ENCODE measurements at regions not wholly inside any gene's neighbourhood (a gene's known extent, or its start where the extent isn't known, plus 50 kb on each side); places are given as distances from the start of the nearest gene placed in this dataset.
"Not testable (repeated sequence)": the region's sequence is repeated elsewhere in the genome, so short reads cannot be mapped to it uniquely, and the experiment has no call there.

DNA sequence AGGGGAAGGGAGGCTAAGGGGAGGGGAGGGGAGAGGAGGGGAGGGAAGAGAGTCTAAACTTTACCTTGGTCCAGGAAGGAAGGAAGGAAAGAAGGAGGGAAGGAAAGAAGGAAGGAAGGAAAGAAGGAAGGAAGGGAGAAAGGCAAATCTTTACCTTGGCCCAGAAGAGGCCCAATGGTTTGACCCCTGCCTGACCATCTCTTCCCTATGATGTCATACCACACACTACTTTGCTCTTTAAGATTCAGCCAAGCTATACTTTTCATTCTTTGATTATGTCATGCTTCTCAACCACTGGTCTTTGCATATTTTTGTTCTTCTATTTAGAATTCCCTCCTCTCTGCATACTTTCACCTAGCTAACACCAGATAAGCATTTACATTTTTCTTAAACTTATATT, 1077.5 kb downstream of the PCDH9 start:
- DNase-seq: no peak

DNA sequence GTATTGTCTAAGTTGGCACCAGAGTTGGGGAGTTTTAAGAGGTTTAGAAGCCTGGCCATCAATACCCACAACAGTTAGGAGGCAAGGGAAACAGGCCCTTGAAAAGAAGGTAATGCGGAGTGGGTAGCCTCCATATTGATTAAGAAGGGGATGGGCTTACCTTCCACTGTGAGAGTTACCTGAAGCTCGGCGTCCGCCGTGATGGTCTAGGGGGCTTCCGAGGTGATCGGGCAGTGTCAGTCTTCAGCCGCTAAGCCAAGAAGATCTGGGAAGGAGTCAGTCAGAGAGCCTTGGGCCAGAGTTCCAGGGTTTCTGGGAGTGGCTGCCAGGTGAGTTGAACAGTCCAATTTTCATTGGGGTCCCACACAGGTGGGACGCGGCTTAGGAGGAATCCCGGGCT, 1085.8 kb downstream of the PCDH9 start:
- not testable (repeated sequence) for DNase-seq

DNA sequence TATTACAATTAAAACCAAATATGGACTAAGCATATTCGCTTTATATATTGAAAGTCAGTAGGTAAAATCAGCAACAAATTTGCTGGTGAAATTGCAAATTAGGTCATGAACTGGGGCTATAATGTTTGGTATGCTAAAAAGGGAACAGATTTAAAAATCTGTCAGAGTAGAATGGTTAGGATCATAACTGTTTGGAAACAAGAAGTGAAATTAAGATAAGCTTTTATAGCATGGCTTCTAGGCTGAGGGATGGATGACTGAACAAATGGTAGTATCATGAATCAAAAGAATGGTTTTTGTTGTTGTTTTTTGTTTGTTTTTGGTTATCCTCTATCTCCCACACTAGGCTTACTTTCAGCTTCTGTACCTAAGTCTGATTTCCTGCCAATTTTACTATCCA, 1090.4 kb downstream of the PCDH9 start:
- no peak for DNase-seq

GRCh38 chr13:66139250-66139649, 1090.9 kb downstream of the PCDH9 start:
- DNase-seq: no peak

GRCh38 chr13:66138172-66138811, 1091.8 kb downstream of the PCDH9 start:
- DNase-seq: peak; percentile 48

- no peak for DNase-seq
Observed at GRCh38 chr13:66137384-66137783, 1092.8 kb downstream of the PCDH9 start.

- DNase-seq: no peak
Observed at GRCh38 chr13:66128692-66129269, 1101.4 kb downstream of the PCDH9 start.

- DNase-seq: no peak
Observed at GRCh38 chr13:66128201-66128600, 1101.9 kb downstream of the PCDH9 start.

- DNase-seq: no peak
Observed at GRCh38 chr13:66117563-66117962, 1112.6 kb downstream of the PCDH9 start.

- DNase-seq: no peak
Observed at GRCh38 chr13:66113882-66114526, 1116.1 kb downstream of the PCDH9 start.

- DNase-seq: no peak
Observed at GRCh38 chr13:66111628-66112027, 1118.5 kb downstream of the PCDH9 start.

DNA sequence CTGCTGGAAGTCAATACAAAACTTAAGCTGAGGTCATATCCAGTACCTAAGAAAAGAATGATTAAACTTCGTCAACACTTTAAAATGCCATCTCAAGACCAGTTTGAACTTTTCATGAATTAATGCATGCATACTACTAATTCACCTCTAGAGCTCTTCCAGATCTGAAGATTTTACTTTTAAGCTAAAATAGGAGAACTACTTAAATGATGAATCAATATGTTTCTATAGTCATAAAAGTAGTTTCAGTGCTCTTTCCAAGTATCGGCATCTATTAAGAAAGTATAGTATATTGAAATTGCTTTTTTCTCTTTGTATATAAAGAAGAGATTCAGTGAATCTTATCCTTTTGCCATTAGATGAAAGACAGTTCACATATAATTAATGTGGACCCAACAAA, 1123.9 kb downstream of the PCDH9 start:
- DNase-seq: no peak

DNA sequence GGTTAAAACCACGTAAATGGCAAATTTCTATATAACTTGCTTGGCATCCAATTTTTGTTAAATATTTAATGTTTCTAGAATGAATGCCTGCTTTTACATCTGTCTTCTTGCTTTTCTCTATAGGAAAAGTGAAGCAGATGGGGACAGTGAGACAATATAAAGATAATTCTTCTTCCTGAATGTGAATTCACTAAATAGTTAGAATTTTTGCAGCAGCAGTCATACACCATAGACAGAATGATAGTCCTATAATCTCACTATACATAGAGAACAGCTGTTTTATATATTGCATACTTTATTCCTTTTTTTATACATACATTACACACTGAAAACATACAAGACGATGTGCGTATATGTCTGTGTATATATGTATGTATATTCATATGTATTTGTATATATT, 1127.3 kb downstream of the PCDH9 start:
- DNase-seq: no peak

GRCh38 chr13:66099825-66100224, 1130.3 kb downstream of the PCDH9 start:
- no peak for DNase-seq

- DNase-seq: no peak
Observed at GRCh38 chr13:66098931-66099628, 1131.1 kb downstream of the PCDH9 start.

- DNase-seq: no peak
Observed at GRCh38 chr13:66089711-66090110, 1140.4 kb downstream of the PCDH9 start.

DNA sequence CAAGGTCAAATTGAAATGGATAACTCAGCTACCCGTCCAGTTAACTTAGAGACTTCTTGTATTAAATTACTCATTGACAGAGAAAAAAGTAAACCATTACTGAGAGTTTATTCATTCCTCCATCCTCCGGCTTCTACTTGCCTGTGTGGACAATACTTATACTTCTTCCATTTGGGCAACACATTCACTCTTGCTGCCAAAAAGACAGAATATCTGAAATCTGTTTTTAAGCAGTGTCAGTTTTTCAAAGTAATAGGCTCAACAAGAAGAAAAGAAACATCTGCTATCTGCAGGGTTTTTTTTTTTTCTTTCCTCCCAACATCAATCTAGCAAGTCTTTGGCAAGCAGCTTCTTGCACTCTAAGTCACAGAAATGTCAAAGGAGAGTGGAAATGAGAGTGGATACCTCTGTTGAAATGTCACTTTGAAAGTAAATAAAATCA, 1142.8 kb downstream of the PCDH9 start:
- no peak for DNase-seq

DNA sequence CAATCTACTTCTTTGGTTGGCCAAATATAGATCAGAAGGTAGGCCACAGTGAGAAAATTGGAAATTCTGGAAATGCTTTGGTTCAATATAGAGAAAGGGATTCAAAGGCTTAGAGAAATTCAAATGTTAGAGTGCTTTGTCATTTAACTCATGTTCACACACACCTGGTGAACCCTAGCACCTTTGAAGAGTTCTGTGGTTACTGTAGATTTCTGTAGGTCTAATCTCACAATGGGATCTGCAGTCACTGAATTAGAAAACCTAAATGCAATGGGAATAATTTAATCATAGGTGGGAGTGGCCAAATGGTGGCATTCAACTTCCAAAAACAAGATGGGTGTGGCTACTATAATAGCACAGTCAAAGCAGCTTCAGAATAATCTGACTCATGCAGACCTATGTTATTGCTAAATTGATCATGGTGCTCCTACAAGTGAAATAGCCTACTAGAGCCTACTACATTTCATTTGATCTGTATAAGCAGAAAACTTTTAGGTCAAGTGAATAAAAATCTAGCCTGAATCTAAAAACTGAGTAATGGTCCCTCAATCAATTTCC, 1152.9 kb downstream of the PCDH9 start:
- no peak for DNase-seq

GRCh38 chr13:66076417-66076816, 1153.7 kb downstream of the PCDH9 start:
- DNase-seq: no peak

GRCh38 chr13:66074018-66074615, 1156.0 kb downstream of the PCDH9 start:
- no peak for DNase-seq

DNA sequence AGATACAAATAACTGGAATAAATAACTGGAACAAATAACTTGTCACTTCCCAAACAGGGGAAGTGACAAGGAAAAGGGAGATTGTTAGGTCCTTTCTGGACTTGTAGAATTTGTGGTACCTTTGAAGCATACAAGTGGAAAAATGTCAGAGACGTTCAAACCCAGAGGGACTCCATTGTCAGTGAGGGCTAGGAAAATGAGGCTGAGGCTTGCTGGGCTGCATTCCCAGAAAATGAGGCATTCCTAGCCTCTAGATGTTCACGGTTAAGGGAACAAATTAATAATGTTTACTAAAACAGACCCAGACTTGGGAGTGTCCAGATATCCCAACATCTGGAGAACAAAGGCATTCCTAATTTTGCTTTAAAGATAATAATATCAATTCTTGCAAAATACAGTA, 1158.0 kb downstream of the PCDH9 start:
- DNase-seq: not testable (repeated sequence)

- no peak for DNase-seq
Observed at GRCh38 chr13:66071608-66072007, 1158.5 kb downstream of the PCDH9 start.

GRCh38 chr13:66071029-66071428, 1159.1 kb downstream of the PCDH9 start:
- no peak for DNase-seq
